GM10266 (cell line): ENCODE measurements at regions not wholly inside any gene's neighbourhood (a gene's known extent, or its start where the extent isn't known, plus 50 kb on each side); places are given as distances from the start of the nearest gene placed in this dataset.

Source experiments
- DNase-seq: peaks from one replicate; pipeline ENCODE4 v3.0.0; 2012; ENCODE audit errors: extremely low spot score
- CTCF ChIP-seq: IDR thresholded peaks from 2 replicates; pipeline ENCODE4 v1.5.1; 2012; ENCODE audit warnings: mild to moderate bottlenecking, low read depth; ENCODE audit not compliant: control insufficient read depth, insufficient read depth; ENCODE audit errors: missing control alignments

GRCh38 chr2:59677158-59677557 is 876.3 kb downstream of the BCL11A start:
- no peak for TF ChIP-seq CTCF
- no peak for DNase-seq

- no peak for DNase-seq
- no peak for TF ChIP-seq CTCF
These were observed 879.4 kb downstream of the BCL11A start for GRCh38 chr2:59674100-59674499.

GRCh38 chr2:59665021-59665420 is 888.4 kb downstream of the BCL11A start:
- no peak for DNase-seq
- TF ChIP-seq CTCF, result no peak

- TF ChIP-seq CTCF, result no peak
- DNase-seq, result no peak
These were observed 891.2 kb downstream of the BCL11A start for GRCh38 chr2:59662127-59662861.

GRCh38 chr2:59660262-59660661 is 893.2 kb downstream of the BCL11A start:
- TF ChIP-seq CTCF, result no peak
- no peak for DNase-seq

- no peak for DNase-seq
These were observed 894.4 kb downstream of the BCL11A start for GRCh38 chr2:59658906-59659635.

More at GRCh38 chr2:59658906-59659635, 894.4 kb downstream of the BCL11A start:
- TF ChIP-seq CTCF, result no peak
